ENCODE measurements at regions not wholly inside any gene's neighbourhood (a gene's known extent, or its start where the extent isn't known, plus 50 kb on each side); places are given as distances from the start of the nearest gene placed in this dataset.

GRCh38 chr13:109945206-109945960 is 159.0 kb upstream of the IRS2 start:
- DNase-seq = no peak
- Histone ChIP-seq H3K4me3 (no peak overlapping the region), H3K36me3 (no peaks in the 10 kb centered on the region), H3K9me3 (no peaks in the 10 kb centered on the region), H3K4me1 (no peaks in the 10 kb centered on the region), H3K27ac (no peak overlapping the region), H3K27me3 (peaks cover 0 to 7% (median 0%) of the 10 kb centered on the region in 4 donors)
- WGBS, 2 donors = 63 to 71% methylated on average over 4 of the region's 4 CpGs
- intact Hi-C loops (cut with DNase I) = no loop called here
- TF ChIP-seq POLR2A (IDR thresholded peaks at IDR 0.05) = no peak

GRCh38 chr13:109941951-109942350 is 155.6 kb upstream of the IRS2 start:
- H3K4me3 ChIP-seq = no peak overlapping the region

GRCh38 chr13:109941221-109941620 is 154.8 kb upstream of the IRS2 start:
- intact Hi-C loops (cut with DNase I) = no loop called here
- 38 to 47% methylated on average over 2 of the region's 2 CpGs for WGBS, 2 donors
- TF ChIP-seq POLR2A (IDR thresholded peaks at IDR 0.05) (no peak), CTCF (IDR thresholded peaks at IDR 0.05) (no peak)

More at GRCh38 chr13:109941951-109942350, 155.6 kb upstream of the IRS2 start:
- no peak for DNase-seq
- H3K4me1 ChIP-seq = peaks cover 0 to 11% (median 0%) of the 10 kb centered on the region in 3 donors
- no peak overlapping the region for H3K27ac ChIP-seq
- no peaks in the 10 kb centered on the region for H3K36me3 ChIP-seq
- H3K27me3 ChIP-seq = peaks cover 0 to 7% (median 0%) of the 10 kb centered on the region in 4 donors
- WGBS, 2 donors = 54 to 63% methylated on average over 7 of the region's 7 CpGs
- no peaks in the 10 kb centered on the region for H3K9me3 ChIP-seq
- TF ChIP-seq CTCF (IDR thresholded peaks at IDR 0.05) = no peak
- TF ChIP-seq POLR2A (IDR thresholded peaks at IDR 0.05) = no peak
- intact Hi-C loops (cut with DNase I) = no loop called here

GRCh38 chr13:109940637-109941036 is 154.3 kb upstream of the IRS2 start:
- intact Hi-C loops (cut with DNase I) = no loop called here
- no peak for DNase-seq
- 74 to 90% methylated on average over 8 of the region's 8 CpGs for WGBS, 2 donors
- no peak overlapping the region for H3K4me3 ChIP-seq
- H3K27me3 ChIP-seq = peaks cover 0 to 7% (median 0%) of the 10 kb centered on the region in 4 donors
- peaks cover 0 to 11% (median 0%) of the 10 kb centered on the region in 3 donors for H3K4me1 ChIP-seq
- no peak overlapping the region for H3K27ac ChIP-seq
- TF ChIP-seq CTCF (IDR thresholded peaks at IDR 0.05) = no peak
- no peak for TF ChIP-seq POLR2A (IDR thresholded peaks at IDR 0.05)
- no peaks in the 10 kb centered on the region for H3K36me3 ChIP-seq
- no peaks in the 10 kb centered on the region for H3K9me3 ChIP-seq

More at GRCh38 chr13:109941221-109941620, 154.8 kb upstream of the IRS2 start:
- Histone ChIP-seq H3K27ac (no peak overlapping the region), H3K4me3 (no peak overlapping the region), H3K27me3 (peaks cover 0 to 7% (median 0%) of the 10 kb centered on the region in 4 donors), H3K36me3 (no peaks in the 10 kb centered on the region), H3K4me1 (peaks cover 0 to 11% (median 0%) of the 10 kb centered on the region in 3 donors), H3K9me3 (no peaks in the 10 kb centered on the region)
- DNase-seq = no peak

GRCh38 chr13:109939838-109940237 is 153.5 kb upstream of the IRS2 start:
- TF ChIP-seq POLR2A (IDR thresholded peaks at IDR 0.05) (no peak), CTCF (IDR thresholded peaks at IDR 0.05) (no peak)
- 90 to 100% methylated on average over 1 to 8 of the region's 10 CpGs for WGBS, 2 donors
- H3K4me3 ChIP-seq = no peak overlapping the region

More at GRCh38 chr13:109939838-109940237, 153.5 kb upstream of the IRS2 start:
- intact Hi-C loops (cut with DNase I) = no loop called here
- H3K4me1 ChIP-seq = peaks cover 0 to 11% (median 0%) of the 10 kb centered on the region in 3 donors
- no peaks in the 10 kb centered on the region for H3K9me3 ChIP-seq
- H3K27ac ChIP-seq = no peak overlapping the region
- DNase-seq = no peak
- H3K27me3 ChIP-seq = peaks cover 0 to 7% (median 0%) of the 10 kb centered on the region in 4 donors
- no peaks in the 10 kb centered on the region for H3K36me3 ChIP-seq

Measured in esophagus squamous epithelium (tissue), 5 donors.